ENCODE measurements at regions not wholly inside any gene's neighbourhood (a gene's known extent, or its start where the extent isn't known, plus 50 kb on each side); places are given as distances from the start of the nearest gene placed in this dataset.

DNA sequence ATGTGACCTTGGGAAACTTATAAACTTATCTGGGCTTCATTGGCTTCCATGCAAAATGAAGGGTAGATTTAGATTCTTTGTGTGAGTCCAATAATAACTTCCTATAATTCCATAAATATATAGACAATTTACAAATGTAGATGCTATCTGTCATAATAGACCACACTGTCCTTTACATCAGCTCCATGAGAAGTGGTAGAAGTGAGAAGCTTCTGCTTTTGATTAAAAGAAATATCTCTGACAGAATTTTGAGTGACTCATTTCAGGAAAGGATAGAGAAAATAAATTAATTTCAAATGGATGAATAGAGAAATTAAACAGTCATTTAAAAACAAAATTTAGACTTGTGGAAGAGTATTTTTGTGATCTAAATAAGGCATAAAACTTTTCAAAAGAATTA lies 329.7 kb upstream of the ATP2B1 start:
- H3K4me3 ChIP-seq = no peak overlapping the region
- intact Hi-C loops (cut with DNase I; ENCODE audit: low total_unique reads) = no loop called here
- no peaks in the 10 kb centered on the region for H3K4me1 ChIP-seq
- TF ChIP-seq POLR2AphosphoS5 (IDR thresholded peaks at IDR 0.05) (no peak), POLR2A (IDR thresholded peaks at IDR 0.05) (no peak)
- TF ChIP-seq, protein P1, sequence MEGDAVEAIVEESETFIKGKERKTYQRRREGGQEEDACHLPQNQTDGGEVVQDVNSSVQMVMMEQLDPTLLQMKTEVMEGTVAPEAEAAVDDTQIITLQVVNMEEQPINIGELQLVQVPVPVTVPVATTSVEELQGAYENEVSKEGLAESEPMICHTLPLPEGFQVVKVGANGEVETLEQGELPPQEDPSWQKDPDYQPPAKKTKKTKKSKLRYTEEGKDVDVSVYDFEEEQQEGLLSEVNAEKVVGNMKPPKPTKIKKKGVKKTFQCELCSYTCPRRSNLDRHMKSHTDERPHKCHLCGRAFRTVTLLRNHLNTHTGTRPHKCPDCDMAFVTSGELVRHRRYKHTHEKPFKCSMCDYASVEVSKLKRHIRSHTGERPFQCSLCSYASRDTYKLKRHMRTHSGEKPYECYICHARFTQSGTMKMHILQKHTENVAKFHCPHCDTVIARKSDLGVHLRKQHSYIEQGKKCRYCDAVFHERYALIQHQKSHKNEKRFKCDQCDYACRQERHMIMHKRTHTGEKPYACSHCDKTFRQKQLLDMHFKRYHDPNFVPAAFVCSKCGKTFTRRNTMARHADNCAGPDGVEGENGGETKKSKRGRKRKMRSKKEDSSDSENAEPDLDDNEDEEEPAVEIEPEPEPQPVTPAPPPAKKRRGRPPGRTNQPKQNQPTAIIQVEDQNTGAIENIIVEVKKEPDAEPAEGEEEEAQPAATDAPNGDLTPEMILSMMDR (IDR thresholded peaks at IDR 0.05) = no peak
- H3K36me3 ChIP-seq = no peaks in the 10 kb centered on the region
- no peaks in the 10 kb centered on the region for H3K9me3 ChIP-seq
- H3K27ac ChIP-seq = no peak overlapping the region
- DNase-seq (ENCODE audit: low spot score in 2 of 2) = no peak
- H3K27me3 ChIP-seq = no peaks in the 10 kb centered on the region

- no peak for DNase-seq (ENCODE audit: low spot score in 2 of 2)
- no peak overlapping the region for H3K27ac ChIP-seq
These were observed 329.1 kb upstream of the ATP2B1 start for GRCh38 chr12:90037740-90038139.

DNA sequence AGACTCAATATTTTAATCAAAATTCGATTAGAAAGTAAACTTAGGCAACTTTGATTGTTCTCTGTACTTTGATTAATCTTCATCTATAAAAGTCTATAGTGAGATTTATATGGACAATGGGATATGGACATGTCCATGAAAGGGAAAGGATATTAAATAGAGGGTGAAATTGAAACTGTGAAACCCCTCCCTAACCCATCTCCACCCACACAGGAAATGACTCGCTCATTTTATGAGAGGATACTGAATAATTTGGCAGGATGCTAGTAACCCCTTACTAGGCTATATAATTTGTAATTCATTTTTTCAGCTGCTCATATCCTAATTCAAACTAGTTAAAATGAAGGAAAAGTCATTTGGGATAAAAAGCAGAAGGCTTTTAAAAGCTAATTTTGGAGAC lies 328.0 kb upstream of the ATP2B1 start:
- intact Hi-C loops (cut with DNase I; ENCODE audit: low total_unique reads) = no loop called here
- H3K4me3 ChIP-seq = no peak overlapping the region
- no peaks in the 10 kb centered on the region for H3K4me1 ChIP-seq
- TF ChIP-seq POLR2A (IDR thresholded peaks at IDR 0.05) (no peak), POLR2AphosphoS5 (IDR thresholded peaks at IDR 0.05) (no peak)
- TF ChIP-seq, protein P1 (IDR thresholded peaks at IDR 0.05) = no peak
- no peaks in the 10 kb centered on the region for H3K27me3 ChIP-seq
- no peak for DNase-seq (ENCODE audit: low spot score in 2 of 2)
- H3K36me3 ChIP-seq = no peaks in the 10 kb centered on the region
- H3K27ac ChIP-seq = no peak overlapping the region
- no peaks in the 10 kb centered on the region for H3K9me3 ChIP-seq

More at GRCh38 chr12:90037740-90038139, 329.1 kb upstream of the ATP2B1 start:
- H3K4me1 ChIP-seq = no peaks in the 10 kb centered on the region
- intact Hi-C loops (cut with DNase I; ENCODE audit: low total_unique reads) = no loop called here
- no peaks in the 10 kb centered on the region for H3K9me3 ChIP-seq
- TF ChIP-seq POLR2AphosphoS5 (IDR thresholded peaks at IDR 0.05) (no peak), POLR2A (IDR thresholded peaks at IDR 0.05) (no peak)
- TF ChIP-seq, protein P1 (IDR thresholded peaks at IDR 0.05) = no peak
- no peak overlapping the region for H3K4me3 ChIP-seq
- no peaks in the 10 kb centered on the region for H3K27me3 ChIP-seq
- no peaks in the 10 kb centered on the region for H3K36me3 ChIP-seq

GRCh38 chr12:90030726-90031125 lies 322.1 kb upstream of the ATP2B1 start:
- no peak overlapping the region for H3K4me3 ChIP-seq
- no peaks in the 10 kb centered on the region for H3K9me3 ChIP-seq
- no peak for DNase-seq (ENCODE audit: low spot score in 2 of 2)
- intact Hi-C loops (cut with DNase I; ENCODE audit: low total_unique reads) = no loop called here
- TF ChIP-seq, protein P1 (IDR thresholded peaks at IDR 0.05) = no peak
- TF ChIP-seq POLR2AphosphoS5 (IDR thresholded peaks at IDR 0.05) = no peak
- no peak for TF ChIP-seq POLR2A (IDR thresholded peaks at IDR 0.05)
- H3K4me1 ChIP-seq = no peaks in the 10 kb centered on the region
- H3K36me3 ChIP-seq = no peaks in the 10 kb centered on the region
- no peaks in the 10 kb centered on the region for H3K27me3 ChIP-seq
- H3K27ac ChIP-seq = no peak overlapping the region

DNA sequence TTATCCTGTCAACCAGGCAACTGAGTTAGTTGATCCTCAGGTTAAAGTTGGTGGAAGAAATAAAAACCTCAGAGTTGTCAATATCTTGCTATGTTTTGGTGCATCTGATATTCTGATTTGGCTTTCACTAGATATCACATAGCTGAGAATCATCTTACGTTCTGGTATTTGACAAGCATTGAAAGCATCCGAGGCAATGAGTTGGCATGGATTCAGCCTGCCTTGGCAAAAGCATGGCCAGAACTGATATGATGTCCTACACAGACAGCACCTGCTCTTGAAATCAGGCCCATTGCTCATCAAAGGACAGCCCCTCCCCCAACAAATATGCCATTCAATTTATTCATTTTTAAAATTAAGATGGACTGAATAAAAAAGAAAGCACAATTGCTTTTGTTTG lies 320.7 kb upstream of the ATP2B1 start:
- Histone ChIP-seq H3K36me3 (no peaks in the 10 kb centered on the region), H3K27me3 (no peaks in the 10 kb centered on the region), H3K27ac (no peak overlapping the region), H3K4me3 (no peak overlapping the region), H3K9me3 (no peaks in the 10 kb centered on the region), H3K4me1 (no peaks in the 10 kb centered on the region)
- intact Hi-C loops (cut with DNase I; ENCODE audit: low total_unique reads) = no loop called here
- DNase-seq (ENCODE audit: low spot score in 2 of 2) = no peak
- no peak for TF ChIP-seq POLR2AphosphoS5 (IDR thresholded peaks at IDR 0.05)
- TF ChIP-seq, protein P1 (IDR thresholded peaks at IDR 0.05) = no peak
